ENCODE measurements at regions not wholly inside any gene's neighbourhood (a gene's known extent, or its start where the extent isn't known, plus 50 kb on each side); places are given as distances from the start of the nearest gene placed in this dataset.
"Not testable (repeated sequence)": the region's sequence is repeated elsewhere in the genome, so short reads cannot be mapped to it uniquely, and the experiment has no call there.

- no peak for DNase-seq
Measured at GRCh38 chr10:28733245-28733644, 55.9 kb downstream of the BAMBI start.

GRCh38 chr10:28733647-28734046 is 56.3 kb downstream of the BAMBI start:
- no peak for DNase-seq

GRCh38 chr10:28734938-28735759 is 57.8 kb downstream of the BAMBI start:
- DNase-seq, result no peak

- no peak for DNase-seq
Measured at GRCh38 chr10:28737096-28737495, 59.8 kb downstream of the BAMBI start.

GRCh38 chr10:28738200-28738599 is 60.9 kb downstream of the BAMBI start:
- no peak for DNase-seq

- no peak for DNase-seq
Measured at GRCh38 chr10:28743576-28743975, 66.3 kb downstream of the BAMBI start.

GRCh38 chr10:28744069-28744768 is 66.9 kb downstream of the BAMBI start:
- DNase-seq, result no peak

- no peak for DNase-seq
Measured at GRCh38 chr10:28754930-28755718, 77.8 kb downstream of the BAMBI start.

- no peak for DNase-seq
Measured at GRCh38 chr10:28761084-28761846, 83.9 kb downstream of the BAMBI start.

- no peak for DNase-seq
Measured at GRCh38 chr10:28763471-28764170, 86.3 kb downstream of the BAMBI start.

- no peak for DNase-seq
Measured at GRCh38 chr10:28765641-28766040, 88.3 kb downstream of the BAMBI start.

GRCh38 chr10:28768227-28768626 is 90.9 kb downstream of the BAMBI start:
- DNase-seq, result no peak

GRCh38 chr10:28769091-28769604 is 91.8 kb downstream of the BAMBI start:
- no peak for DNase-seq

GRCh38 chr10:28771580-28772090 is 94.3 kb downstream of the BAMBI start:
- not testable (repeated sequence) for DNase-seq

GRCh38 chr10:28774051-28774995 is 97.0 kb downstream of the BAMBI start:
- no peak for DNase-seq

- no peak for DNase-seq
Measured at GRCh38 chr10:28775773-28776172, 98.5 kb downstream of the BAMBI start.

GRCh38 chr10:28776519-28776918 is 99.2 kb downstream of the BAMBI start:
- no peak for DNase-seq

GRCh38 chr10:28777911-28778310 is 100.6 kb downstream of the BAMBI start:
- DNase-seq, result no peak

- no peak for DNase-seq
Measured at GRCh38 chr10:28778524-28778923, 101.2 kb downstream of the BAMBI start.

- DNase-seq, result no peak
Measured at GRCh38 chr10:28781296-28781695, 104.0 kb downstream of the BAMBI start.

All from NCI-H1048 (cell line).